ENCODE measurements at regions not wholly inside any gene's neighbourhood (a gene's known extent, or its start where the extent isn't known, plus 50 kb on each side); places are given as distances from the start of the nearest gene placed in this dataset.

GRCh38 chr2:36185624-36186023, 170.0 kb upstream of the CRIM1 start:
- TF ChIP-seq CTCF (IDR thresholded peaks at IDR 0.05), result no peak
- TF ChIP-seq POLR2AphosphoS5 (IDR thresholded peaks at IDR 0.05), result no peak
- TF ChIP-seq POLR2A (IDR thresholded peaks at IDR 0.05), result no peak

All from prostate gland (tissue), 2 donors.